Endothelial cell (in vitro differentiated cells): ENCODE measurements at regions not wholly inside any gene's neighbourhood (a gene's known extent, or its start where the extent isn't known, plus 50 kb on each side); places are given as distances from the start of the nearest gene placed in this dataset.
"Not testable (repeated sequence)": the region's sequence is repeated elsewhere in the genome, so short reads cannot be mapped to it uniquely, and the experiment has no call there.

Source experiments
- DNase-seq: peaks from one replicate; pipeline ENCODE4 v3.0.0; 2021; ENCODE audit warnings: low spot score
- H3K27ac Mint-ChIP-seq: one replicate; pipeline ENCODE4 v1.8.0; 2021; ENCODE audit warnings: mixed read lengths, inconsistent platforms; ENCODE audit not compliant: unreplicated experiment
- H3K27me3 Mint-ChIP-seq: one replicate; pipeline ENCODE4 v1.8.0; 2021; ENCODE audit warnings: mild to moderate bottlenecking, moderate library complexity, mixed read lengths, inconsistent platforms; ENCODE audit not compliant: unreplicated experiment
- H3K36me3 Mint-ChIP-seq: one replicate; pipeline ENCODE4 v1.8.0; 2021; ENCODE audit warnings: mild to moderate bottlenecking, low read depth, mixed read lengths, inconsistent platforms; ENCODE audit not compliant: unreplicated experiment
- H3K4me1 Mint-ChIP-seq: one replicate; pipeline ENCODE4 v1.8.0; 2021; ENCODE audit warnings: mild to moderate bottlenecking, mixed read lengths, inconsistent platforms; ENCODE audit not compliant: unreplicated experiment
- H3K4me3 Mint-ChIP-seq: one replicate; pipeline ENCODE4 v1.8.0; 2021; ENCODE audit warnings: mild to moderate bottlenecking, mixed read lengths, inconsistent platforms; ENCODE audit not compliant: unreplicated experiment
- H3K9me3 Mint-ChIP-seq: one replicate; pipeline ENCODE4 v1.8.0; 2021; ENCODE audit warnings: mixed read lengths, inconsistent platforms; ENCODE audit not compliant: unreplicated experiment
- CTCF ChIP-seq: fragments of 200-600 bp; sonication (generic); IDR thresholded peaks from one replicate; pipeline ENCODE4 v1.5.0; 2021; ENCODE audit warnings: antibody characterized with exemption; ENCODE audit not compliant: unreplicated experiment

GRCh38 chr7:12004581-12004980 lies 172.6 kb upstream of the THSD7A start:
- Mint-ChIP-seq H3K36me3 (no peaks in the 10 kb centered on the region), H3K4me1 (no peaks in the 10 kb centered on the region), H3K27me3 (no peaks in the 10 kb centered on the region), H3K4me3 (no peak overlapping the region), H3K9me3 (no peaks in the 10 kb centered on the region), H3K27ac (no peak overlapping the region)
- no peak for TF ChIP-seq CTCF
- DNase-seq: no peak

- DNase-seq: no peak
- TF ChIP-seq CTCF: no peak
- no peak overlapping the region for H3K4me3 Mint-ChIP-seq
- no peak overlapping the region for H3K27ac Mint-ChIP-seq
- no peaks in the 10 kb centered on the region for H3K9me3 Mint-ChIP-seq
- H3K36me3 Mint-ChIP-seq: no peaks in the 10 kb centered on the region
- H3K4me1 Mint-ChIP-seq: peaks cover 3% of the 10 kb centered on the region
- H3K27me3 Mint-ChIP-seq: no peaks in the 10 kb centered on the region
Measured at GRCh38 chr7:12007576-12007975, 175.6 kb upstream of the THSD7A start.

- peaks cover 4% of the 10 kb centered on the region for H3K4me1 Mint-ChIP-seq
- no peaks in the 10 kb centered on the region for H3K36me3 Mint-ChIP-seq
- no peak for DNase-seq
- no peak overlapping the region for H3K4me3 Mint-ChIP-seq
- H3K27me3 Mint-ChIP-seq: no peaks in the 10 kb centered on the region
- no peaks in the 10 kb centered on the region for H3K9me3 Mint-ChIP-seq
- H3K27ac Mint-ChIP-seq: no peak overlapping the region
- no peak for TF ChIP-seq CTCF
Measured at GRCh38 chr7:12013983-12014382, 182.0 kb upstream of the THSD7A start.

GRCh38 chr7:12016439-12016838 lies 184.4 kb upstream of the THSD7A start:
- H3K4me3 Mint-ChIP-seq: no peak overlapping the region
- TF ChIP-seq CTCF: no peak
- H3K27ac Mint-ChIP-seq: no peak overlapping the region
- H3K9me3 Mint-ChIP-seq: no peaks in the 10 kb centered on the region
- DNase-seq: no peak
- H3K36me3 Mint-ChIP-seq: no peaks in the 10 kb centered on the region
- peaks cover 4% of the 10 kb centered on the region for H3K4me1 Mint-ChIP-seq
- H3K27me3 Mint-ChIP-seq: no peaks in the 10 kb centered on the region

- Mint-ChIP-seq H3K36me3 (no peaks in the 10 kb centered on the region), H3K27me3 (no peaks in the 10 kb centered on the region), H3K4me1 (peaks cover 4% of the 10 kb centered on the region), H3K4me3 (no peak overlapping the region), H3K27ac (no peak overlapping the region), H3K9me3 (no peaks in the 10 kb centered on the region)
- no peak for TF ChIP-seq CTCF
- DNase-seq: no peak
Measured at GRCh38 chr7:12017046-12017445, 185.0 kb upstream of the THSD7A start.

- H3K4me3 Mint-ChIP-seq, H3K9me3 Mint-ChIP-seq, H3K27me3 Mint-ChIP-seq, H3K27ac Mint-ChIP-seq, DNase-seq, H3K4me1 Mint-ChIP-seq, H3K36me3 Mint-ChIP-seq: not testable (repeated sequence)
Measured at GRCh38 chr7:12022011-12022410, 189.1 kb upstream of the TMEM106B start.
